AG04449 (cell line): ENCODE measurements at regions not wholly inside any gene's neighbourhood (a gene's known extent, or its start where the extent isn't known, plus 50 kb on each side); places are given as distances from the start of the nearest gene placed in this dataset.

Experiments used
- CTCF ChIA-PET: fragments of 350-600 bp; formaldehyde crosslinking; extraction: SDS; loops from one replicate; lab custom pipeline; 2021; ENCODE audit warnings: antibody characterized with exemption; lab: Yijun Ruan, JAX
- POLR2A ChIA-PET: fragments of 400-600, 350-600 bp; formaldehyde crosslinking; extraction: SDS; loops from one replicate; lab custom pipeline; 2020; ENCODE audit warnings: antibody characterized with exemption, inconsistent platforms; lab: Yijun Ruan, JAX
- DNase-seq: peaks from one replicate; pipeline ENCODE4 v3.0.0-alpha.2; 2010; ENCODE audit warnings: low read depth, low spot score
- H3K4me3 ChIP-seq: 2 replicates; pipeline ENCODE4 v1.5.1; 2011; ENCODE audit warnings: low read depth, mild to moderate bottlenecking, control low read depth, low read length
- TF ChIP-seq, protein P1 (sequence below): IDR thresholded peaks from one replicate; pipeline ENCODE4 v1.5.1; 2011; ENCODE audit warnings: mild to moderate bottlenecking, moderate library complexity, low read length, control low read depth, inconsistent platforms; ENCODE audit not compliant: insufficient read depth; ENCODE audit errors: missing control alignments

DNA sequence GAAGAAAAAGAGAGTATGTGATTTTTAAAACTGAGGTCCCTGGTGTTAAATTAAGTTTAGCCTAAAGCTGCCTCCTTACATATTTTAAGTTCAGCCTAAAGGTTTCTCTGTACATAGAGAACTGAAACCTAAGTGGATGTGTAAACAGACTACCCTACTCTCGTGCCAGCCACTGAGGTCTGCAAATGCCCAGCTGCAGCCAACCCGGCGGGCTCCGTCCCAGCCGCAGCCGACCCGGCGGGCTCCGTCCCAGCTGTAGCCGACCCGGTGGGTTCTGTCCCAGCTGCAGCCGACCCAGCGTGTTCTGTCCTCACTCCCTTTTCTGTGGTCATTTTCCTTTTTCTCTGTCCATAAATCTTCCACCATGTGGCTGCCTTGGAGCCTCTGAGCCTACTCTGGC lies 97.2 kb upstream of the SFSWAP start:
- TF ChIP-seq, protein P1, sequence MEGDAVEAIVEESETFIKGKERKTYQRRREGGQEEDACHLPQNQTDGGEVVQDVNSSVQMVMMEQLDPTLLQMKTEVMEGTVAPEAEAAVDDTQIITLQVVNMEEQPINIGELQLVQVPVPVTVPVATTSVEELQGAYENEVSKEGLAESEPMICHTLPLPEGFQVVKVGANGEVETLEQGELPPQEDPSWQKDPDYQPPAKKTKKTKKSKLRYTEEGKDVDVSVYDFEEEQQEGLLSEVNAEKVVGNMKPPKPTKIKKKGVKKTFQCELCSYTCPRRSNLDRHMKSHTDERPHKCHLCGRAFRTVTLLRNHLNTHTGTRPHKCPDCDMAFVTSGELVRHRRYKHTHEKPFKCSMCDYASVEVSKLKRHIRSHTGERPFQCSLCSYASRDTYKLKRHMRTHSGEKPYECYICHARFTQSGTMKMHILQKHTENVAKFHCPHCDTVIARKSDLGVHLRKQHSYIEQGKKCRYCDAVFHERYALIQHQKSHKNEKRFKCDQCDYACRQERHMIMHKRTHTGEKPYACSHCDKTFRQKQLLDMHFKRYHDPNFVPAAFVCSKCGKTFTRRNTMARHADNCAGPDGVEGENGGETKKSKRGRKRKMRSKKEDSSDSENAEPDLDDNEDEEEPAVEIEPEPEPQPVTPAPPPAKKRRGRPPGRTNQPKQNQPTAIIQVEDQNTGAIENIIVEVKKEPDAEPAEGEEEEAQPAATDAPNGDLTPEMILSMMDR: no peak
- POLR2A ChIA-PET: no interaction called here
- DNase-seq: no peak
- no peak overlapping the region for H3K4me3 ChIP-seq
- CTCF ChIA-PET: no interaction called here

DNA sequence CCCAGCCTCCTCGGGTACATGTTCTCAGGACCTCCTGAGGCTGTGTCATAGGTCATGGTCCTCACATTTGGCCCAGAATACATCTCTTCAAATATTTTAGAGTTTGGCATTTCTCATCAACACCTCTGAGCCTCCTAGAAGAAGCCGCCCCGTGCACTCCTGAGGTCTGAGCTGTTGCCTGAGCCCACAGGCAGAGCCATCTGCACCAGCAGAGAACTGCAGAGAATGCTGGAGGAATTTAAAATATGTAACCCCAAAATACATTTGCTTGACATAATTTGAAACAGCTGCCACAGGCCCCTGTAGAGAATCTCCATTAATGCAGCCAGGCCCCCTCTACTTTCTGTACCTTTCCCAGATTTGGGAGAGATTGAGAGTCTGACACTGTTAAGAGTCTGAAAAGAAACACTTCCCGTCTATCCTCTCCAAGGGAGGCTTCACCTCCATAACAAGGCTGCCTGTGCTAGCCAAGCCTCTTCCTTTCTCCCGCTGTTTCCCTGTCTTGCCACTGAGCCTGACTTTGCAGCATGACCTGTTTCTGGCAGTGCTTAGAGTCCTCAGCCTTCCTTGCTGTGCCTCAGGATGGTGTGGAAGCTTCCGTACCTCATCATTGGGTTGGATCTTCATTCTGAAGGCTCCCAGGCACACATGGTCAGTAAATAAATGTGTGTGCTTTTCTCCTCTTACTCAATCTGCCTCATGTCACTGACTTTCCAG lies 95.4 kb upstream of the SFSWAP start:
- no peak overlapping the region for H3K4me3 ChIP-seq
- TF ChIP-seq, protein P1: no peak
- DNase-seq: no peak
- CTCF ChIA-PET: no interaction called here
- POLR2A ChIA-PET: no interaction called here

DNA sequence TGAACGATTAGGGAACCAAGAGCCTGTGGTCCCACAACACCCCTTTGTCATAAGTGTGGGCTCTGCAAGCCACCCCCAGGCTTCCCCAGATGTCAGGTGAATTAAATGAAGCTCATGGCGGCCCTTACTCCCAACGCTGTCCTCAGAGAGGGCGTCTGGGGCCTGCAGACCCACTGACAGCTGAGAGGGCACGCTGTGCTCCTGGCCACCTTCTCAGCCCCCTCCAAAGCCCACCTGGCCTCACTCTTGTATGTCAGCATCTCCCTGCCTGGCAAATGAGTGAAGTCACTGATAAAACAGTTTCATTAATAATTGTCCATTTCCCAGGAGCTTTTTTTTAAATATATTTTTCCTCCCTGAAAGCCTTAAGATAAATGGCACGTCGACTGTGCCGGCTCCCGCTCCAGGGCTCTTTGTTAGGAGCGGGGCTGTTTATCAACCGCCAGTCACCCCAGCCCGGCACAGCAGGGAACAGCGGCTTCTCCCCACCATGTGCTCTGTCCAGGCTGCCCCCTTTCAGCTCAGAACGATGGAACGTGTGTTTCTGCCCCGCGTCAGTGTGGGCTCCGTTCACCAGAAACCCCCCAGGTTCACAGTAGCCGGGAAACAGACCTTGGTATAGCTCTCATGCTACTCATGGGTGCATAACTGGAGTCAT lies 94.7 kb upstream of the SFSWAP start:
- DNase-seq: no peak

DNA sequence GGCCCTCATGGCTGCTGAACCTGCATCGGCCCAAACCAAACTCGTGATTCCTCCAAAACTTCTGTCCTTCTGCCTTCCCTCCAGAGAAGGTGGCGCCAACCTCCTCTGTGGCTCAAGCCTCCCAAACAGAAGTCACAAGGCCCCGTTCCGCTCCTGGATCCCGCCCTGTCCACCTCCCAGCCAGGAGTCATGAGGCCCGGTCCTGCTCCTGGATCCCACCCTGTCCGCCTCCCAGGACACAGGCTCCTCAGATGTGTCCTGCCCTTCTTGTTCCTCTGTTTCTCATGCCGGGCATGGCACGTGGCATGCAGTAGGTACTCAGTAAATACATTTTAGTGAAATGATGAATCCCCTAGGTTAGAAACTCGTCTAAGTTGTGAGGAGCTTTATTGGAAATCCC lies 94.2 kb upstream of the SFSWAP start:
- POLR2A ChIA-PET: no interaction called here
- TF ChIP-seq, protein P1: no peak
- no peak overlapping the region for H3K4me3 ChIP-seq
- DNase-seq: no peak
- CTCF ChIA-PET: no interaction called here

More for the DNA sequence above, 94.7 kb upstream of the SFSWAP start:
- TF ChIP-seq, protein P1: no peak
- H3K4me3 ChIP-seq: no peak overlapping the region
- CTCF ChIA-PET: no interaction called here
- POLR2A ChIA-PET: no interaction called here

DNA sequence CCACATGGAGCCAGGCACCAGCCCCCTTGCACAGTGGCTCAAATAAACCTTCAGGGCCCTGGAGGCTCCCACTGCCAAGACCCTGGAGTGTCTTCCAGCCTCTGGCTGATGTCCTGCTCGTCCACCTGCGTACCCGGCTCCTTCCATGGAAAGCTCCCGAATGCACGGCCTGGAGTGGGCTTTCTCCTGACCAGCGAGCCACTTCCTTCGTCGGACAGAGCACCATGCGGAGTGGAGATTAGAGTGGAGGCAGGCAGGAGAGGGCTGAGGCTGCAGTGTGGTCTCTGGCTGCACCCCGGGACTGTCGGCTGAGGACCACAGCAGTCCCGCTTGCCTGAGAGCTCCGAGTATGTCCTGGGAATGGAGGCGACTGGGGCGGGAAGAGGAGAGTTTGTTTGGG lies 93.7 kb upstream of the SFSWAP start:
- TF ChIP-seq, protein P1: no peak
- H3K4me3 ChIP-seq: no peak overlapping the region
- DNase-seq: no peak
- ChIA-PET CTCF (no interaction called here), POLR2A (no interaction called here)

DNA sequence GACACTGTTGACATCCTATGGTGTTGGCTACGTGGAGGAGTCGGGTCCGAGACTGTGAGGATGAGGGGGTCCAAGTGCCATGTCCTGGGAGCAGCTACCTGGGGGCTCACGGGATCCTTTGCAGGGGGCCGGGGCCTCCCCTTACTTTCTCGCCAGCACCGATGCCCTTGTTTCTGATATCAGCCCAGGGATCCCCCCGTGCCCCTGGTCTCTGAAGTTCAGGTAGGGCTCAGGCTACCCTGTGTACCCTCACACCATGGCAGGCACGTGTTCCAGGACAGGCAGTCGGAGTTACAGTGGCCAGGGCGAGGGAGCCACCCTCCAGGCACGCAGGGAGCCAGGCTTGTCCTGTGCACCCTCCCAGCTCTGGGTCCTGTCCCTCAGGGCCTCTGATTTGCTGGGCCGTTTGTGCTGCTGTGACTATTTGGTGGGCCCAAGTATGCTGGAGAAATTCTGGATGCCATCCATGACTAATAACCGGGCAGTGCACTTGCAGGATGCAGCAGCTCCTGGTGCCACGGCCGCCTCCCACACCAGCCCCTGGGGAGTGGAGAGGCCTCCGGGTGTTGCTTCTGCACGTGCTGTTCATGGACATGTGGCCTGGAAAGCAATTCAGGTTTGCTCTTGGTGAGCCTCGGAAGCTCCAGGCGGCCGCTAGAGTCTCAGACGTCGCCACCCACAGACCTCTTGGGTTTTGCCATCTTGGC lies 93.1 kb upstream of the SFSWAP start:
- DNase-seq: no peak
- TF ChIP-seq, protein P1: no peak
- POLR2A ChIA-PET: no interaction called here
- CTCF ChIA-PET: no interaction called here
- no peak overlapping the region for H3K4me3 ChIP-seq
